HEK293T (cell line): ENCODE measurements at regions not wholly inside any gene's neighbourhood (a gene's known extent, or its start where the extent isn't known, plus 50 kb on each side); places are given as distances from the start of the nearest gene placed in this dataset.

Experiments
- ARNT ChIP-seq: fragments of 450-650 bp; IDR thresholded peaks from 2 replicates; pipeline ENCODE4 v1.6.1; 2017; ENCODE audit warnings: mild to moderate bottlenecking
- FOXK2 ChIP-seq: fragments of 450-650 bp; IDR thresholded peaks from 2 replicates; pipeline ENCODE4 v1.6.1; 2016; ENCODE audit warnings: mild to moderate bottlenecking

- no peak for TF ChIP-seq FOXK2
- TF ChIP-seq ARNT = no peak
Measured at GRCh38 chr6:147624946-147625515, 116.5 kb downstream of the SAMD5 start.
